ENCODE measurements at regions not wholly inside any gene's neighbourhood (a gene's known extent, or its start where the extent isn't known, plus 50 kb on each side); places are given as distances from the start of the nearest gene placed in this dataset.

- H3K4me1 ChIP-seq (ENCODE audit: low read depth), result no peaks in the 10 kb centered on the region
- no peaks in the 10 kb centered on the region for H3K36me3 ChIP-seq
- TF ChIP-seq, protein P1, sequence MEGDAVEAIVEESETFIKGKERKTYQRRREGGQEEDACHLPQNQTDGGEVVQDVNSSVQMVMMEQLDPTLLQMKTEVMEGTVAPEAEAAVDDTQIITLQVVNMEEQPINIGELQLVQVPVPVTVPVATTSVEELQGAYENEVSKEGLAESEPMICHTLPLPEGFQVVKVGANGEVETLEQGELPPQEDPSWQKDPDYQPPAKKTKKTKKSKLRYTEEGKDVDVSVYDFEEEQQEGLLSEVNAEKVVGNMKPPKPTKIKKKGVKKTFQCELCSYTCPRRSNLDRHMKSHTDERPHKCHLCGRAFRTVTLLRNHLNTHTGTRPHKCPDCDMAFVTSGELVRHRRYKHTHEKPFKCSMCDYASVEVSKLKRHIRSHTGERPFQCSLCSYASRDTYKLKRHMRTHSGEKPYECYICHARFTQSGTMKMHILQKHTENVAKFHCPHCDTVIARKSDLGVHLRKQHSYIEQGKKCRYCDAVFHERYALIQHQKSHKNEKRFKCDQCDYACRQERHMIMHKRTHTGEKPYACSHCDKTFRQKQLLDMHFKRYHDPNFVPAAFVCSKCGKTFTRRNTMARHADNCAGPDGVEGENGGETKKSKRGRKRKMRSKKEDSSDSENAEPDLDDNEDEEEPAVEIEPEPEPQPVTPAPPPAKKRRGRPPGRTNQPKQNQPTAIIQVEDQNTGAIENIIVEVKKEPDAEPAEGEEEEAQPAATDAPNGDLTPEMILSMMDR (IDR thresholded peaks at IDR 0.05; ENCODE audit: low read depth, low read length), result no peak
These were observed 52.1 kb upstream of the STOX2 start for GRCh38 chr4:183852910-183853547.

DNA sequence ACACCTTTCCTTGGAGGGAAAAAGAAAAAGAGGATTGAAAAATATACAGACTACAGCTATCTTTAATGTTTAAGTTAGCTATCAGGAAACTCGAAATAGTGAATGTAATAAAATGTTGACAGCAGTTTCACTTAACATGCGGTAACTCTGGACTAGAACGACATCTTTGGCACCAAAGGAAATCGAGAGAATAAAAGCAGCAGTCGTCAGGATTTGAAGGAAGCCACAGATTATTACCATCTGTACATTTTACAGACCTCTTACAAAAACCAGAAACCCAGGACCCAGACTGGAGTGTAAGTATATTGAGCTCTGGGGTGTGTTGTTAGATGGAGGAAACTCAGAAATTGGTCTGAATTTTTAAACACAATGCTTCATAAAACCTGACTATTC is 51.6 kb upstream of the STOX2 start:
- Histone ChIP-seq H3K36me3 (no peaks in the 10 kb centered on the region), H3K4me1 (ENCODE audit: low read depth) (no peaks in the 10 kb centered on the region), H3K4me3 (no peak overlapping the region), H3K27ac (no peak overlapping the region), H3K27me3 (no peaks in the 10 kb centered on the region), H3K9me3 (ENCODE audit: low read depth) (no peaks in the 10 kb centered on the region)
- TF ChIP-seq, protein P1 (IDR thresholded peaks at IDR 0.05; ENCODE audit: low read depth, low read length), result no peak
- no peak for DNase-seq (ENCODE audit: low read depth in 1 of 2, low spot score in 1 of 2)

More at GRCh38 chr4:183852910-183853547, 52.1 kb upstream of the STOX2 start:
- H3K4me3 ChIP-seq, result no peak overlapping the region
- H3K9me3 ChIP-seq (ENCODE audit: low read depth), result no peaks in the 10 kb centered on the region
- H3K27me3 ChIP-seq, result no peaks in the 10 kb centered on the region
- H3K27ac ChIP-seq, result no peak overlapping the region
- DNase-seq (ENCODE audit: low read depth in 1 of 2, low spot score in 1 of 2), result no peak
